ENCODE measurements at regions not wholly inside any gene's neighbourhood (a gene's known extent, or its start where the extent isn't known, plus 50 kb on each side); places are given as distances from the start of the nearest gene placed in this dataset.

DNA sequence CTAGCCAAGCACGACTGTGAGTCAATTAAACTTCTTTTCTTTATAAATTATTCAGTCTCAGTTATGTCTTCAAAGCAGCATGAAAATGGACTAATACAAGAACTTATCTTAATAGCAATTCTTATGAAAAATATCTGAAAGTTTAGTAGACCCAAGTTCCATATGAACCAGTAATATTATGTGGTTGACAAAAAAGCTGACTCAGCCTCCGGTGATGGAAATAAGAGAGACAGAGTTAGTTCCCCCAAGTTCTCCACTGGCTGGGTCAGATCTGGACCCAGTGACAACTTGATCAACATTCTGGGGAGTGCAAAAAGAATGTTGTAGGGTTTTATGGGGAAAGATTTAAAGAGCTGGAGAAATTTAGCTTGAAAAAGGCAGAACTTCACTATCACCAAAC, 72.5 kb upstream of the DNAH14 start:
- TF ChIP-seq, protein P1, sequence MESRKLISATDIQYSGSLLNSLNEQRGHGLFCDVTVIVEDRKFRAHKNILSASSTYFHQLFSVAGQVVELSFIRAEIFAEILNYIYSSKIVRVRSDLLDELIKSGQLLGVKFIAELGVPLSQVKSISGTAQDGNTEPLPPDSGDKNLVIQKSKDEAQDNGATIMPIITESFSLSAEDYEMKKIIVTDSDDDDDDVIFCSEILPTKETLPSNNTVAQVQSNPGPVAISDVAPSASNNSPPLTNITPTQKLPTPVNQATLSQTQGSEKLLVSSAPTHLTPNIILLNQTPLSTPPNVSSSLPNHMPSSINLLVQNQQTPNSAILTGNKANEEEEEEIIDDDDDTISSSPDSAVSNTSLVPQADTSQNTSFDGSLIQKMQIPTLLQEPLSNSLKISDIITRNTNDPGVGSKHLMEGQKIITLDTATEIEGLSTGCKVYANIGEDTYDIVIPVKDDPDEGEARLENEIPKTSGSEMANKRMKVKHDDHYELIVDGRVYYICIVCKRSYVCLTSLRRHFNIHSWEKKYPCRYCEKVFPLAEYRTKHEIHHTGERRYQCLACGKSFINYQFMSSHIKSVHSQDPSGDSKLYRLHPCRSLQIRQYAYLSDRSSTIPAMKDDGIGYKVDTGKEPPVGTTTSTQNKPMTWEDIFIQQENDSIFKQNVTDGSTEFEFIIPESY (IDR thresholded peaks at IDR 0.05): no peak
- TF ChIP-seq, protein P2, sequence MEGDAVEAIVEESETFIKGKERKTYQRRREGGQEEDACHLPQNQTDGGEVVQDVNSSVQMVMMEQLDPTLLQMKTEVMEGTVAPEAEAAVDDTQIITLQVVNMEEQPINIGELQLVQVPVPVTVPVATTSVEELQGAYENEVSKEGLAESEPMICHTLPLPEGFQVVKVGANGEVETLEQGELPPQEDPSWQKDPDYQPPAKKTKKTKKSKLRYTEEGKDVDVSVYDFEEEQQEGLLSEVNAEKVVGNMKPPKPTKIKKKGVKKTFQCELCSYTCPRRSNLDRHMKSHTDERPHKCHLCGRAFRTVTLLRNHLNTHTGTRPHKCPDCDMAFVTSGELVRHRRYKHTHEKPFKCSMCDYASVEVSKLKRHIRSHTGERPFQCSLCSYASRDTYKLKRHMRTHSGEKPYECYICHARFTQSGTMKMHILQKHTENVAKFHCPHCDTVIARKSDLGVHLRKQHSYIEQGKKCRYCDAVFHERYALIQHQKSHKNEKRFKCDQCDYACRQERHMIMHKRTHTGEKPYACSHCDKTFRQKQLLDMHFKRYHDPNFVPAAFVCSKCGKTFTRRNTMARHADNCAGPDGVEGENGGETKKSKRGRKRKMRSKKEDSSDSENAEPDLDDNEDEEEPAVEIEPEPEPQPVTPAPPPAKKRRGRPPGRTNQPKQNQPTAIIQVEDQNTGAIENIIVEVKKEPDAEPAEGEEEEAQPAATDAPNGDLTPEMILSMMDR (IDR thresholded peaks at IDR 0.05; ENCODE audit: low read depth, low read length, missing input control): no peak
- TF ChIP-seq YY1 (IDR thresholded peaks at IDR 0.05): no peak

Measured in liver (tissue), 2 donors.